K562 (cell line): ENCODE measurements at regions not wholly inside any gene's neighbourhood (a gene's known extent, or its start where the extent isn't known, plus 50 kb on each side); places are given as distances from the start of the nearest gene placed in this dataset.

Experiments
- TOE1 ChIP-seq, 2 experiments: fragments of 450-650 bp in 1 of 2; sonication (generic) in 1 of 2; formaldehyde crosslinking in 1 of 2; IDR thresholded peaks; 2 replicates each; pipeline versions ENCODE4 v1.7.1 to v1.8.0; 2016 to 2022; ENCODE audit warnings: borderline replicate concordance in 2 of 2, mild to moderate bottlenecking in 2 of 2, antibody characterized with exemption in 1 of 2, inconsistent platforms in 1 of 2, low read depth in 1 of 2, missing genetic modification reagents in 1 of 2, moderate library complexity in 1 of 2
- TF ChIP-seq, protein P1 (sequence below): fragments of 450-650 bp; IDR thresholded peaks from 2 replicates; pipeline ENCODE4 v1.6.1; 2016; ENCODE audit warnings: low read depth

DNA sequence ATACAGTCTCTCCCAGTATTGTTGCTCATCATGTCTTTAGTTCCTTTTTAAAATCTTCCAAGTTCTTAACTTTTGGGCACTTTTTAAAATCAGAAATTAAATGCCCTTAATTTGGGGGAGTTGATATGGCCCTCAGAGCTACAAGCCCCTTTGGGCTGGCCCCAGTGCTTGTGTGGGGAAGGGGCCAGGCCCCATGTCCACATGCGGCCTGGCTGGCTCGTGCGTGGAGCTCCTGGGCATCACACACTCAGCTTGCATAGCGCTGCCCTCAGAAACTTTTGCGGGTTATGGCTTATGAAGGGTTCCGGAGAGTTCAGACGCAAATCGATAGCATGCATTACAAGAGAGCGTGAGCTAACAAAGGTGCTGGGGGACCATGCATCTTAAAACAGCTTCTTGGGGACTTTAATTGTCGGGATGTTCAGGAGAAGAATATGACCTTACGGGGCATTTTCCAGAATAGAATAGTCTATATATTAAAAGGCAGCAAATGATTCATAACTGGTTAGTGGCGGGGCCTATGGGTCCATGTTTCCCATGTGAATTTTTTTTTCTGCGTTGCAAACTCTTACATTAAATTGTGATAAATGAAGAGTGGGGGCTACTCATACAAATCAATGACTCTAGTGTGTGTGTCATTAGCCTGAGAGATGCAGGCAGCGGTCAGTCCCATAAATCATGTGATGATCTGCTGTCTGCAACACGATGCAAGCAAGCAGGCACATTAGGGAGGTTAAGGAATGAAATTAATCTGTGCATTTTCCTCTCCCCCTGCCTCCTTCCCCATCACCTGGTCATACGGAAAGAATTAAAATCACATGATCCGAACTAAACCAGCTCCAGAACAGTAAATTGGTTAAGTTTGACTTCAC, 185.8 kb upstream of the TSHZ3 start (continued):
- TF ChIP-seq, protein P1, sequence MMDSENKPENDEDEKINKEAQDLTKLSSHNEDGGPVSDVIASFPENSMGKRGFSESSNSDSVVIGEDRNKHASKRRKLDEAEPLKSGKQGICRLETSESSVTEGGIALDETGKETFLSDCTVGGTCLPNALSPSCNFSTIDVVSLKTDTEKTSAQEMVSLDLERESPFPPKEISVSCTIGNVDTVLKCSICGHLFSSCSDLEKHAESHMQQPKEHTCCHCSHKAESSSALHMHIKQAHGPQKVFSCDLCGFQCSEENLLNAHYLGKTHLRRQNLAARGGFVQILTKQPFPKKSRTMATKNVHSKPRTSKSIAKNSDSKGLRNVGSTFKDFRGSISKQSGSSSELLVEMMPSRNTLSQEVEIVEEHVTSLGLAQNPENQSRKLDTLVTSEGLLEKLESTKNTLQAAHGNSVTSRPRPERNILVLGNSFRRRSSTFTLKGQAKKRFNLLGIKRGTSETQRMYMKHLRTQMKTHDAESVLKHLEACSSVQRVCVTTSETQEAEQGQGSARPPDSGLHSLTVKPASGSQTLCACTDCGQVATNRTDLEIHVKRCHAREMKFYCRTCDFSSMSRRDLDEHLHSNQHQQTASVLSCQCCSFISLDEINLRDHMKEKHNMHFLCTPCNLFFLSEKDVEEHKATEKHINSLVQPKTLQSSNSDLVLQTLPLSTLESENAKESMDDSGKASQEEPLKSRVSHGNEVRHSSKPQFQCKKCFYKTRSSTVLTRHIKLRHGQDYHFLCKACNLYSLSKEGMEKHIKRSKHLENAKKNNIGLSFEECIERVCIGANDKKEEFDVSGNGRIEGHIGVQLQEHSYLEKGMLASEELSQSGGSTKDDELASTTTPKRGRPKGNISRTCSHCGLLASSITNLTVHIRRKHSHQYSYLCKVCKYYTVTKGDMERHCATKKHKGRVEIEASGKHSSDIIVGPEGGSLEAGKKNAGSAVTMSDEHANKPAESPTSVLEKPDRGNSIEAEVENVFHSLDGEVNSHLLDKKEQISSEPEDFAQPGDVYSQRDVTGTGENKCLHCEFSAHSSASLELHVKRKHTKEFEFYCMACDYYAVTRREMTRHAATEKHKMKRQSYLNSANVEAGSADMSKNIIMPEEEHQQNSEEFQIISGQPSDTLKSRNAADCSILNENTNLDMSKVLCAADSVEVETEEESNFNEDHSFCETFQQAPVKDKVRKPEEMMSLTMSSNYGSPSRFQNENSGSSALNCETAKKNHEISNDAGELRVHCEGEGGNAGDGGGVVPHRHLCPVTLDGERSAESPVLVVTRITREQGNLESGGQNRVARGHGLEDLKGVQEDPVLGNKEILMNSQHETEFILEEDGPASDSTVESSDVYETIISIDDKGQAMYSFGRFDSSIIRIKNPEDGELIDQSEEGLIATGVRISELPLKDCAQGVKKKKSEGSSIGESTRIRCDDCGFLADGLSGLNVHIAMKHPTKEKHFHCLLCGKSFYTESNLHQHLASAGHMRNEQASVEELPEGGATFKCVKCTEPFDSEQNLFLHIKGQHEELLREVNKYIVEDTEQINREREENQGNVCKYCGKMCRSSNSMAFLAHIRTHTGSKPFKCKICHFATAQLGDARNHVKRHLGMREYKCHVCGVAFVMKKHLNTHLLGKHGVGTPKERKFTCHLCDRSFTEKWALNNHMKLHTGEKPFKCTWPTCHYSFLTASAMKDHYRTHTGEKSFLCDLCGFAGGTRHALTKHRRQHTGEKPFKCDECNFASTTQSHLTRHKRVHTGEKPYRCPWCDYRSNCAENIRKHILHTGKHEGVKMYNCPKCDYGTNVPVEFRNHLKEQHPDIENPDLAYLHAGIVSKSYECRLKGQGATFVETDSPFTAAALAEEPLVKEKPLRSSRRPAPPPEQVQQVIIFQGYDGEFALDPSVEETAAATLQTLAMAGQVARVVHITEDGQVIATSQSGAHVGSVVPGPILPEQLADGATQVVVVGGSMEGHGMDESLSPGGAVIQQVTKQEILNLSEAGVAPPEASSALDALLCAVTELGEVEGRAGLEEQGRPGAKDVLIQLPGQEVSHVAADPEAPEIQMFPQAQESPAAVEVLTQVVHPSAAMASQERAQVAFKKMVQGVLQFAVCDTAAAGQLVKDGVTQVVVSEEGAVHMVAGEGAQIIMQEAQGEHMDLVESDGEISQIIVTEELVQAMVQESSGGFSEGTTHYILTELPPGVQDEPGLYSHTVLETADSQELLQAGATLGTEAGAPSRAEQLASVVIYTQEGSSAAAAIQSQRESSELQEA, result no peak
- no peak for TF ChIP-seq TOE1 (IDR thresholded peaks at IDR 0.05; ENCODE audit: borderline replicate concordance)
- TF ChIP-seq TOE1 (CRISPR knock-in tag; IDR thresholded peaks at IDR 0.05; ENCODE audit: borderline replicate concordance, low read depth), result no peak
